NCI-H187 treated with DMSO at 0.1 percent for 48 hours (cell line): ENCODE measurements at regions not wholly inside any gene's neighbourhood (a gene's known extent, or its start where the extent isn't known, plus 50 kb on each side); places are given as distances from the start of the nearest gene placed in this dataset.

Source experiments
- DNase-seq: peaks from one replicate; lab custom pipeline; 2025; lab: John Stamatoyannopoulos, UW

DNA sequence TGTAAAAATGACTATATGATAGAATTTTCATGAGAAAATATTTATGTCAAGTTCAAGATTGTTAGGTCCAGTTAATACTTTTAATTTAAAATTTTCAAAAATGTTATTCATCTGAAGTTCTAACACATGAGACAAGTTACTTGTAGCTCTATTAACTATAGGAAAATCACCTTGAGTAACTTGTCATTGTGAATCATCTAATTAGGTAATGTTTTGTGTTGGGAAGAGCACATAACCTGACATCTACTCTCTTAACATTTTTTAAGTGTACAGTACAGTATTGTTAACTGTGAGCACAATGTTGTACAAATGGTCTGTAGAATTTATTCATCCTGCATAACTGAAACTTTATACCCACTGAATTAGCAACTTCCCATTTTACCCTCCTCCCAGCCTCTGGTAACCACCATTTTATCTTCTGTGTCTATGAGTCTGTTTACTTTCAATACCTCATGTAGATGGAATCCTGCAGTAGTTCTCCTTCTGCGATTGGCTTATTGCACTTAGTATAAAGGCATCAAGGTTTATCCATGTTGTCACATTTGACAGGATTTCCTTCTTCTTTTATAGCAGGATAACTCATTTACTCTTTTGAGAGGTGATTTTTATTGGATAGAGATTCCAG is 54.6 kb downstream of the ARL4A start:
- no peak for DNase-seq

- DNase-seq, result no peak
Observed at GRCh38 chr7:12746211-12746610, 58.8 kb downstream of the ARL4A start.

DNA sequence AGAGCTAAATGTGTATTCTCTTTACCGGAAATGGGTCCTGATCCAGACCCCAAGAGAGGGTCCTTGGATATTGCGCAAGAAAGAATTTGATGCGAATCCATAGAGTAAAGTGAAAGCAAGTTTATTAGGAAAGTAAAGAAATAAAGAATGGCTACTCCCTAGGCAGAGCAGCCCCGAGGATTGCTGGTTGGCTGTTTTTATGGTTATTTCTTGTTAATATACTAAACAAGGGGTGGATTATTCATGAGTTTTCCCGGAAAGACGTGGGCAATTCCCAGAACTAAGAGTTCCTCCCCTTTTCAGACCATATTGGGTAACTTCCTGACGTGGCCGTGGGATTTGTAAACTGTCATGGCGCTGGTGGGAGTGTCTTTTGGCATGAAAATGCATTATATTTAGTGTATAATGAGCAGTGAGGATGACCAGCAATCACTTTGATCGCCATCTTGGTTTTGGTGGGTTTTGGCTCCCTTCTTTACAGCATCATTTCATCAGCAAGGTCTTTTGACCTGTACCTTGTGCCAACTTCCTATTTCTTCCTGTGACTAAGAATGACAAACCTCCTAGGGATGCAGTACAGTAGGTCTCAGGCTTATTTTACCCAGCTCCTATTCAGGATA is 60.4 kb downstream of the ARL4A start:
- DNase-seq, result no peak

DNA sequence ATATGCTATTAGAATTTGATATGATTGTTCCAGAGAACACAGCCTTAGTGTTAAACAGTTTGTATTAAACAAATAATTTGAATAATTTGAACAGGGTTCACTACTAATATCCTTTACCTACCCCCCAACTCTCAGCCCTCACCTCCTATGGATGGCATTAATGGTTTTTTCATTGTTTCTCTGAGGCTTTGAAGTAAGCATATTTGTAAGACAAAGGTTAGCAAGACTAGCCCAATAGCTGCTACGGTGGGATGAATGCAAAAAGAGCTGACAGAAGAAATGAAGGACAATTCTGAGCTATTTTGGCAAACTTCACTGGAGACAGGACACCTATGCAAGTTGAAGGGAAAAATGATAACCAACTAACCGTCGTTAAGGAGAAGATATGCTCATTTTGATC is 61.6 kb downstream of the ARL4A start:
- DNase-seq, result no peak

DNA sequence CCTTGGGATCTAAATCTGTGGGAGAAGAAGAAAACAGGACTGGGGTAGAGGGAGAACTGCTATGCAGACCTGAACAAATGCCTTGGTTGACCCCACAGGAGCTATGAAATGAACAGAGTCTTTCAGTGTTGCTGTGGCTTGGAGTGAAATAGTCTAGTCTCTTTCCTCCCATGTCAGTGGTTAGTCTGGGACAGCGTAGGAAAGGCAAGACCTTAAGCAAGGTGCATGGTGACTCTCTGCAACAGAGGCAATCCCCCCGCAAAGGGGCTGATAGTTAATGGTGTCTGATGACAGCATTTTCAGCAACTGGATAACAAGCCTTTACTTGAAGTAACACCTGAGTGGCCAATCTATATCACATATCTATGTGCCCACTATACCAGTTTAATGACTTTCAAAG is 62.3 kb downstream of the ARL4A start:
- no peak for DNase-seq

DNA sequence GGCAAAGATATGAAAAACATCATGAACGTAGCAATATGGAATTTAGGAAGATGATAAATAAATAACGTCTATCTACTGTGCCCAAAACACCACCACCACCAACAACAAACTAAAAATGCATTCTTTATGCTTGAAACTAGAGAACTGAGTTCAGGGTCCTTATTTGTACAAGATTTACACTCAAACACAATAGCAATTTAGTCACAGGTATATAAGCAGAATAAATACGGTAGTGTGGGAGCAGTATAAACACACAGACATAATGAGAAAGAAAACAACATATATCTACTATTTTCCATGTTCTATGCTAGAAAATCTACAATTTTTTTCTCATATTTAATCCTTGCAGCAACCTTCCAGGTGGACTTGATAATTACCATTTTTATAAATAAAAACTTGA is 64.3 kb downstream of the ARL4A start:
- DNase-seq, result no peak

DNA sequence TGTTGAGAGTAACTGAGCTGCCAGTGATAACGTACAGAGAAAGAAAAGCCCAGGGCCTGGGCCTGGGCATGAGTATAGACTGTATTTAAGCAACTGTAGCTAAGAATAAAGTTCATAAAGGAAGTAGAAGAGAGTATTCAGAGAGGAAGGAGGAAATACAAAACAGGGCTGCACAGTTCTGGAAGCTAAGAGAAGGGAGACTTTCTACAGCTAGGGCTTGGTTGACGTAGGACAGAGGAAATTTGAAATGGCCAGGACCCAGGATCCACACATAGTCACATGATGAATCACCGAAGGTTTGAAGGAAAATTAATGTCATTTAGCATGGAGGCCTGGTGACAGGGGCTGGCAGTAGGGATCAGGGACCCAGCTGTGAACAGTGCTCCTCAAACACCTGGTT is 66.7 kb downstream of the ARL4A start:
- DNase-seq, result no peak

DNA sequence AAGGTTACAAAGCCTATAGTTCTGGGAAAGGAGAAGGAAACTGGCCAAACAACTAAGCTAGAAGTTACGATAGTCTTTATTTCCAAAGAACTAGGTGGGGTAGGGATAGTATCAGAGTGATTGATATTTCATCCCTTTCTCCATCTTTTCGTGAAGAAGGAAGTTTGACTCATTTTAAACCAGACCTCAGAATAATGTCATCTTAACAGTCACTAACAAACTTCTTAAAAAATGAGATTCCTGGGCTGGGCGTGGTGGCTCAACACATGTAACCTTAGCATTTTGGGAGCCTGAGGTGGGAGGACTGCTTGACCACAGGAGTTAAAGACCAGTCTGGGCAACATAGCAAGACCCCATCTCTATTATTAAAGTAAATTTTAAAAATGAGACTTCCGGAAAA is 69.4 kb downstream of the ARL4A start:
- DNase-seq, result no peak

GRCh38 chr7:12757443-12757842 is 70.0 kb downstream of the ARL4A start:
- DNase-seq, result no peak

- no peak for DNase-seq
Observed at GRCh38 chr7:12759151-12759550, 71.7 kb downstream of the ARL4A start.

DNA sequence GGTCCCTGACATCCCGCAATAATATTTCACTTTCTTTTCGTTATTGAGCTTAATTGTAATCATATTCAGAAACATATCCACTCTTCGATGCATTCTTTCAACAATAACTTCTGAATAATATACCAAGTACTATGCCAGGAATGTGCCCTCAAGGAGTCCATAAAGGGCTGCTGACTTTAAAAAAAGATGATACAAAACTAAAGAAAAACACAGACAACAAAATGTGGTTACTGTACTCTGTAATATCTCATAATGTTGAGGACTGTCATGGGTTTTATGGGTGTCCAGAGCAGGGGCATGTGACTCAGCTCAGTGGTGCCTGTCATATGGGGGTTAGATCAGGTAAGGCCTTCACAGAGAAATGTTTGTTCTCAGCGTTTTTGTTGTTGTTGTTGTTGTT is 73.7 kb downstream of the ARL4A start:
- no peak for DNase-seq

DNA sequence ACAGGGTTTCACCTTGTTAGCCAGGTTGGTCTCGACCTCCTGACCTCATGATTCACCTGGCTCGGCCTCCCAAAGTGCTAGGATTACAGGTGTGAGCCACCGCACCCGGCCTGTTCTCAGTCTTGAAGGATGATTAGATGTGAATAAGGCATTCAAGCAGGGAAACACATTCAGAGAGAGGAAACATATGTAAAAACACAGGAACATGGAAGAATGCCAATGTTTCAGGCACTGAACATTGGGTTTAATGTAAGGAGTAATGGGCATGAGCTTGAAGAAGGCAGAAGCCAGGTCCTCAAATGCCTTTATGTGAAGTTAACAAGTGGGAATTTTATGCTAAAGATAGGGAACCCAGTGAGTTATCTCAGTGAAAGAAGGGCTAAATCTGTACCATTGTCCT is 74.3 kb downstream of the ARL4A start:
- DNase-seq, result no peak

GRCh38 chr7:12764458-12764891 is 77.0 kb downstream of the ARL4A start:
- no peak for DNase-seq

GRCh38 chr7:12765431-12766100 is 78.1 kb downstream of the ARL4A start:
- DNase-seq, result no peak

DNA sequence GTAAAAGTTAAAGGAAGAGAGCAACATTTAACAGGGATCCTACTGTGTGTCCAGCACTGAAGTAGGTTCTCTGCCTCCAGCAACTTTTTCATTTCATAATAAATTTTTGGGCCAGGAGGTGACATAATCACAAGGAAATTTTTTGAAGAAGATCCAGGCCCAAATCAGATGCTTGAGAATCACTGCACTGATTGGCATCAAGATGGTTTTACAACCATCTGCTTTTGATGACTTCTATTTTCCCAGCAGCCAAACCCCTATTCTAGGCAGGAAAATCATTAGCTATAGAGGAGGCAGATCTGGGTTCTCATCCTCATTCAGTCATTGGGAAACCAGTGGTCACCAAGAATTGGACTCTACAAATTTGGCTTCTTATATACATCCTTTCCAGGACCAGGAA is 79.0 kb downstream of the ARL4A start:
- DNase-seq, result no peak

- DNase-seq, result no peak
Observed at GRCh38 chr7:12768948-12769347, 81.5 kb downstream of the ARL4A start.

GRCh38 chr7:12769444-12769843 is 82.0 kb downstream of the ARL4A start:
- no peak for DNase-seq

GRCh38 chr7:12770227-12770975 is 83.0 kb downstream of the ARL4A start:
- DNase-seq, result no peak

GRCh38 chr7:12771378-12771877 is 84.0 kb downstream of the ARL4A start:
- DNase-seq, result no peak

DNA sequence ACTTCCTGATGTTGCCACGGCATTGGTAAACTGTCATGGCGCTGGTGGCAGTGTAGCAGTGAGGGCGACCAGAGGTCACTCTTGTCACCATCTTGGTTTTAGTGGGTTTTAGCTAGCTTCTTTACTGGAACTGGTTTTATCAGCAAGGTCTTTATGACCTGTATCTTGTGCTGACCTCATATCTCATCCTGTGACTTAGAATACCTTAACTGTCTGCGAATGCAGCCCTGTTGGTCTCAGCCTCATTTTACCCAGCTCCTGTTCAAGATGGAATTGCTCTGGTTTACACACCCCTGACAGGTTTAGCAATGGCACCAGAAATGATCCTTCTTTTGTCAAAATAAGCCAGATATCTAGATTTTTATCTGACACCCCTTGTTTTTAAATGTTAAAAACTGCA is 85.3 kb downstream of the ARL4A start:
- DNase-seq, result no peak

GRCh38 chr7:12777257-12777656 is 89.8 kb downstream of the ARL4A start:
- no peak for DNase-seq

DNA sequence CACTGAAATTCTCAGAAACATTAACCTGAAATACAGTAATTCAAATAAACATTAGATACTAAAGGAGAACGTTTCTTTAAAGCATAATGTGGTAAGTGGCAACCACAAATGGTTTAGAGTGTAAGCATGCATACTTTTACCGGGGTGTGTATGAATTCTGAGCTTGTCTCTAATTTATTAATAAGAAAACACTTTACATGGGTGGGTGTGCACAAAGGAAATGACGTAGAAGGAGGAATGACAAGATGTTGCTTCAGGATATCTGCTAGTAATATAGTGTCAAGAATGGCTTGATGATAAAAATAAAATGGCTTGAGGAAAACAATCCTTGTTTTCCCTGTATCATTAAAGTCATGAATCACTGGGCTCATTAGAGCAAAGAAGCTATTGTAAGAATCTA is 92.5 kb downstream of the ARL4A start:
- no peak for DNase-seq
